ENCODE measurements at regions not wholly inside any gene's neighbourhood (a gene's known extent, or its start where the extent isn't known, plus 50 kb on each side); places are given as distances from the start of the nearest gene placed in this dataset.

- WGBS, 2 experiments (ENCODE audit: extremely low coverage in 2 of 2, insufficient read length in 1 of 2): 52% methylated on average over 3 of the region's 12 CpGs; no CpG with 5 or more reads in 1 of the 2 experiments
- no TSS peak for BruUV-seq (replicated peaks)
- Histone ChIP-seq H4K8ac (ENCODE audit: low read depth in 2 of 2, low read length in 2 of 2) (no peak overlapping the region), H2BK120ac (ENCODE audit: low read depth, low read length) (no peak overlapping the region), H3K56ac (ENCODE audit: extremely low read depth, insufficient read depth, low read length) (no peak overlapping the region), H2AFZ (replicated peaks; ENCODE audit: low read length, poor library complexity) (no peak overlapping the region), H3K27me3 (ENCODE audit: control insufficient read depth, insufficient read depth, low read length) (no peaks in the 10 kb centered on the region), H3K14ac (replicated peaks; ENCODE audit: low read depth, low read length) (no peak overlapping the region), H2BK5ac (ENCODE audit: low read depth, low read length, poor library complexity, severe bottlenecking) (no peak overlapping the region), H3K9ac (ENCODE audit: low read depth, low read length) (no peak overlapping the region), H3K4me3 (ENCODE audit: insufficient read depth, low read depth, low read length) (no peak overlapping the region), H3K23ac (ENCODE audit: low read depth, low read length) (no peak overlapping the region), H3K4me2 (ENCODE audit: low read depth, low read length) (no peak overlapping the region), H3K27ac (ENCODE audit: insufficient read depth, low read length) (no peak overlapping the region), H4K5ac (ENCODE audit: low read depth, low read length) (no peak overlapping the region), H3K79me1 (ENCODE audit: low read depth in 1 of 2, low read length in 2 of 2) (no peaks in the 10 kb centered on the region), H4K91ac (ENCODE audit: insufficient read depth, low read depth, low read length) (no peak overlapping the region), H2BK15ac (ENCODE audit: low read depth, low read length) (no peak overlapping the region), H2BK20ac (ENCODE audit: low read depth, low read length) (no peak overlapping the region), H3K4ac (ENCODE audit: low read depth, low read length) (no peak overlapping the region), H3K18ac (ENCODE audit: low read depth, low read length) (no peak overlapping the region), H4K20me1 (ENCODE audit: insufficient read depth, low read length) (no peaks in the 10 kb centered on the region), H3K36me3 (ENCODE audit: control insufficient read depth, insufficient read depth, low read length) (no peaks in the 10 kb centered on the region), H2AK5ac (ENCODE audit: low read depth, low read length) (no peak overlapping the region), H3K9me1 (ENCODE audit: insufficient read depth, low read length) (0 out of 2 replicates have a peak, but pooled peaks cover 2% of the 10 kb centered on the region), H3K4me1 (ENCODE audit: control insufficient read depth, insufficient read depth, low read length) (no peaks in the 10 kb centered on the region), H3K9me3 (ENCODE audit: control insufficient read depth, insufficient read depth, low read length) (no peaks in the 10 kb centered on the region), H2AK9ac (replicated peaks; ENCODE audit: low read depth, low read length, poor library complexity) (no peak overlapping the region)
- dilution Hi-C loops (cut with HindIII; ENCODE audit: low sequenced_read_pairs, unreplicated experiment) (no loop called here), intact Hi-C loops (cut with micrococcal nuclease) (no loop called here), in situ Hi-C loops (cut with MboI; ENCODE audit: low sequenced_read_pairs) (no loop called here)
- ATAC-seq (ENCODE audit: low read depth) (no peak), DNase-seq (no peak)
- ChIA-PET POLR2A (ENCODE audit: unreplicated experiment) (no interaction called here), CTCF (no interaction called here)
- TF ChIP-seq MXI1 (IDR thresholded peaks at IDR 0.05; ENCODE audit: borderline replicate concordance, low read depth, low read length): no peak
- no peak for TF ChIP-seq CHD1 (IDR thresholded peaks at IDR 0.05; ENCODE audit: low read depth, low read length)
- TF ChIP-seq SMC3 (IDR thresholded peaks at IDR 0.05; ENCODE audit: low read depth, low read length): no peak
Observed at GRCh38 chr1:36606641-36607262, 124.0 kb upstream of the CSF3R start.

Measured in IMR-90 (cell line).